ENCODE measurements at regions not wholly inside any gene's neighbourhood (a gene's known extent, or its start where the extent isn't known, plus 50 kb on each side); places are given as distances from the start of the nearest gene placed in this dataset.

DNA sequence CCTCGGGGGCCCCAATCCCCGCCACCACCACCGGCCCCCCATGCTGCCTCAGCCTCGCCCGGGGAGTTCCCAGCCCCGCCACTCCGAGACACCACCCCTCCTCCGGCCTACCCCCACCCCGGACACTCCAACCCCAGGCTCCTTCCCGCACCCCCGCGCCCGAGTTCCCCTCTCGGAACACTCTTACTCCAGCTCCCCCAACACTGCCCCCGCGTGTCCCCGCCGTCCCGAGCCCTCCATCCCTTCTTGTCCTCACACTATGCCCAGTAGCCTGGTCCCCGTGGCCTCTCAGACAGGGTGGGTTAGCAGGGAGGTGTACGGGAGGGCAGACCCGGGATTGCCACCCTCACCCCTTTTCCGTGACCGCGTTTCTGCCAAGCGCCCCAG lies 276.1 kb downstream of the BCOR start:
- Mint-ChIP-seq H3K36me3 (no peaks in the 10 kb centered on the region), H3K4me3 (peak overlapping the region; percentile 43), H3K9me3 (peaks cover 3% of the 10 kb centered on the region), H3K4me1 (peaks cover 15% of the 10 kb centered on the region), H3K27me3 (peaks cover 69% of the 10 kb centered on the region), H3K27ac (no peak overlapping the region)
- no peak for ATAC-seq

DNA sequence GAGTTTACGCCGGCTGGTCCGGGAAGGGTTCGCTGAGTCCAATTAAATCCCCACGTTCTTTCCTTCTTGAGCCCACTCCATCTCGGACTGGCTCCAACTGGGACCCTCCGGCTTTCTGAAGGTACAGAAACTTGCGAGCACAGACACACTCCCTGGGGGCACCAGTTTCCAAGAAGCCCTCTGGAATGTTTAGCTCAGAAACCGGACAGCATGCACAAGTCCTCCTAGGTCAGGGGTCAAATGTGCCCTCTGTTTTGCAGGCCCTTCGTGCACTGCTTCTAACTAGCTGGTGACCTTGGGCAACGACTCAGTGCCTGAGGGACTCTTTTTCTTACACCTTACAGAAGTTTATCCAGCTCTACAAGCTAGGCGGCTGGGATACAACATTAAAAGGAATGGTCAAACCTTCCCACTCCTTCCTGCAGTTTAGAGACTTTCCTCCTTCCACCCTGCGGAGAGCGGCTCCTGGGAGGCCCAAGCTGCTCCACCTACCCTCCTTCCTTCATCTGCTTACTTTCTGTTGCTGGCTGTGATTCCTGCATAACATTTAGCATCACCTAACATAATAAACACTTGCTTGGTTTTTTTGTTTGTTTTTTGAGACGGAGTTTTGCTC lies 275.5 kb downstream of the BCOR start:
- Mint-ChIP-seq H3K27me3 (peaks cover 69% of the 10 kb centered on the region), H3K4me3 (peak overlapping the region; percentile 43), H3K27ac (no peak overlapping the region), H3K36me3 (no peaks in the 10 kb centered on the region), H3K9me3 (peaks cover 3% of the 10 kb centered on the region), H3K4me1 (peaks cover 17% of the 10 kb centered on the region)
- no peak for ATAC-seq

DNA sequence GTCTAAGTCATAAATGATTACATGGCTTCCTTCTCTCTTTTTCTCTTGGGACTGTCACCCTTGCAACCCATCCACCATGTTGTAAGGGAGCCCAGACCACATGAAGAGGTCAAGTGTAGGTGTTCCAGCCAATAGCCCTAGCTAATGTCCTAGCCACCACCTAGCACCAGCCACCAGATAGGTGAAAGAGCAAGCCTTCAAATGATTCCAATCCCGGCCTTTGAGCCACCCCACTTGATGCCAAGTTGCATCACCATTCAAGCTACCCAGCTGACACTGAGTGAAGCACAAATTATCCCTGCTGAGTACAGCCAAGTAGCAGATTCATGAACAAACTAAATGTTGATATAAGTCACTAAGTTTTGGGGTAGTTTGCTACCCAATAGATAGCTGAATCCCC lies 274.3 kb downstream of the BCOR start:
- Mint-ChIP-seq H3K9me3 (peaks cover 3% of the 10 kb centered on the region), H3K27ac (no peak overlapping the region), H3K4me3 (no peak overlapping the region), H3K36me3 (no peaks in the 10 kb centered on the region), H3K27me3 (peaks cover 60% of the 10 kb centered on the region), H3K4me1 (peaks cover 29% of the 10 kb centered on the region)
- ATAC-seq = no peak

- H3K27me3 Mint-ChIP-seq = peaks cover 56% of the 10 kb centered on the region
- ATAC-seq = no peak
- no peak overlapping the region for H3K27ac Mint-ChIP-seq
- H3K4me1 Mint-ChIP-seq = peaks cover 30% of the 10 kb centered on the region
- no peak overlapping the region for H3K4me3 Mint-ChIP-seq
- H3K36me3 Mint-ChIP-seq = no peaks in the 10 kb centered on the region
- H3K9me3 Mint-ChIP-seq = peaks cover 3% of the 10 kb centered on the region
These were observed 273.9 kb downstream of the BCOR start for GRCh38 chrX:39823854-39824253.

DNA sequence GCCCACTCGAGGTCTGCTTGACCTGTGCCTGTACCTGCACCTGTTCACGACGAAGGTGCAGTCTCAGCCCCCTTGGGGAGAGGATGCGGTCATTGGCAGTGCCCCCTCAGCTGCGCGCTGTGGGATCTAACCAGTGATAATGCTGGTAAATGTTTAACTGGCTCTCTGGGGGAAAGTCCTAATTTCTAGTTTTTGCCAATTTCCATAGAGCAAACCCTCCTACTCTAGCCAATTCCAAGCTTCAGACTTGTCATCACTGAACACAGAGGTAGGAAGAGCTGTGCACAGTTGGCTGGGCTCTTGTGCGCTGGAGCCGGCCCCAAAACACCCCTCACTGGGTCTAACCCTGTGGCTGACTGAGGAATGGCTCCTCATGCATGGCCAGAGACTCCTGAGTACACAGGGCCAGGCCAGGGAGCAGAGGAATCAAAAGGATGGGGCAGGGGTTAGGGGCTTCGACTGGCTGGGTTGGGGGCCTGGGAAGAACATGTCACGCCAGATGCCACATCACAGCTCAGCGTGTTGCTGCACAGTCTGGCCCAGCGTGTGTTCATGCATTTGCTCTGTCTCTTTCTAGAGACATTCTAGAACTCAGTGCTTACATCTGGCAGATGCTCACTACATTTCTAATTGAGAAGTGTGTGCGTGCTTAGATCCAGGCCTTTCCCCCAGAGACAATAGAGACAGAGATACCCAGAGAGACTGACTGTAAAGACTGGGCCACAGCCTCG lies 270.8 kb downstream of the BCOR start:
- peak overlapping the region; percentile 68 for H3K27ac Mint-ChIP-seq
- no peak overlapping the region for H3K4me3 Mint-ChIP-seq
- ATAC-seq = no peak
- H3K9me3 Mint-ChIP-seq = peaks cover 3% of the 10 kb centered on the region
- H3K36me3 Mint-ChIP-seq = no peaks in the 10 kb centered on the region
- peaks cover 45% of the 10 kb centered on the region for H3K27me3 Mint-ChIP-seq
- H3K4me1 Mint-ChIP-seq = peaks cover 27% of the 10 kb centered on the region

DNA sequence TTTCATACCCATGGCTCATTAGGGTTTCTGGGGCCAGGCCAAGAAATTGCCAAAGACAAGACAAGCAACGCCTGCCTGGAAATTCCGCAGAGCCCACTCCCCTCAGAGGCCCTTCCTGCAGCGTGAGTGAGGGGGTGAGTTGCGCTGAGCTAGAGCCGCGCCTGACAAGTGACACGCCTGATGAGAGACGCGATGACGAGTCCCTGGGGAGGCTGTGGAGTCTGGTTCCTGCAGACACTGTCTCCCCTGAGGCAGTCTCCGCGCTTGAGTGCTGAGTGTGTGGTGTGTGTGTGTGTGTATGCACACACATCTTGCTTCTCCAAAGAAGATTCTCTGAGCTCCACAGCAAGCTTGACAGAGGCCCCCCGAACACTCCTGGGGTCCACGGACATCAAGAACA lies 269.8 kb downstream of the BCOR start:
- Mint-ChIP-seq H3K4me3 (peak overlapping the region; percentile 43), H3K9me3 (peaks cover 3% of the 10 kb centered on the region), H3K4me1 (peaks cover 23% of the 10 kb centered on the region), H3K27me3 (peaks cover 49% of the 10 kb centered on the region), H3K36me3 (no peaks in the 10 kb centered on the region), H3K27ac (peak overlapping the region; percentile 68)
- ATAC-seq = peak; percentile 99

- no peak for ATAC-seq
These were observed 268.8 kb downstream of the BCOR start for GRCh38 chrX:39828971-39829370.

GRCh38 chrX:39829965-39830364 lies 267.8 kb downstream of the BCOR start:
- Mint-ChIP-seq H3K9me3 (peaks cover 3% of the 10 kb centered on the region), H3K27me3 (peaks cover 31% of the 10 kb centered on the region), H3K4me1 (peaks cover 14% of the 10 kb centered on the region), H3K36me3 (no peaks in the 10 kb centered on the region), H3K4me3 (no peak overlapping the region), H3K27ac (no peak overlapping the region)
- no peak for ATAC-seq

More at GRCh38 chrX:39828971-39829370, 268.8 kb downstream of the BCOR start:
- H3K27ac Mint-ChIP-seq = no peak overlapping the region
- peaks cover 3% of the 10 kb centered on the region for H3K9me3 Mint-ChIP-seq
- no peaks in the 10 kb centered on the region for H3K36me3 Mint-ChIP-seq
- H3K4me1 Mint-ChIP-seq = peaks cover 18% of the 10 kb centered on the region
- peaks cover 41% of the 10 kb centered on the region for H3K27me3 Mint-ChIP-seq
- H3K4me3 Mint-ChIP-seq = no peak overlapping the region

- no peak for ATAC-seq
- Mint-ChIP-seq H3K27me3 (peaks cover 27% of the 10 kb centered on the region), H3K27ac (no peak overlapping the region), H3K36me3 (no peaks in the 10 kb centered on the region), H3K9me3 (peaks cover 3% of the 10 kb centered on the region), H3K4me1 (peaks cover 14% of the 10 kb centered on the region), H3K4me3 (no peak overlapping the region)
These were observed 267.3 kb downstream of the BCOR start for GRCh38 chrX:39830414-39830813.

GRCh38 chrX:39832211-39832610 lies 265.5 kb downstream of the BCOR start:
- no peak overlapping the region for H3K4me3 Mint-ChIP-seq
- H3K9me3 Mint-ChIP-seq = no peaks in the 10 kb centered on the region
- no peak overlapping the region for H3K27ac Mint-ChIP-seq
- H3K4me1 Mint-ChIP-seq = peaks cover 13% of the 10 kb centered on the region
- H3K27me3 Mint-ChIP-seq = peaks cover 18% of the 10 kb centered on the region
- no peaks in the 10 kb centered on the region for H3K36me3 Mint-ChIP-seq
- ATAC-seq = no peak

- H3K36me3 Mint-ChIP-seq = no peaks in the 10 kb centered on the region
- no peaks in the 10 kb centered on the region for H3K4me1 Mint-ChIP-seq
- no peaks in the 10 kb centered on the region for H3K9me3 Mint-ChIP-seq
- no peak for ATAC-seq
- no peak overlapping the region for H3K27ac Mint-ChIP-seq
- H3K27me3 Mint-ChIP-seq = peaks cover 15% of the 10 kb centered on the region
- no peak overlapping the region for H3K4me3 Mint-ChIP-seq
These were observed 263.2 kb downstream of the BCOR start for GRCh38 chrX:39834600-39834999.

GRCh38 chrX:39835241-39835640 lies 262.5 kb downstream of the BCOR start:
- H3K4me1 Mint-ChIP-seq = no peaks in the 10 kb centered on the region
- no peak for ATAC-seq
- no peak overlapping the region for H3K4me3 Mint-ChIP-seq
- no peaks in the 10 kb centered on the region for H3K9me3 Mint-ChIP-seq
- no peaks in the 10 kb centered on the region for H3K36me3 Mint-ChIP-seq
- no peak overlapping the region for H3K27ac Mint-ChIP-seq
- peaks cover 10% of the 10 kb centered on the region for H3K27me3 Mint-ChIP-seq

GRCh38 chrX:39835776-39836175 lies 262.0 kb downstream of the BCOR start:
- Mint-ChIP-seq H3K36me3 (no peaks in the 10 kb centered on the region), H3K27me3 (peaks cover 14% of the 10 kb centered on the region), H3K4me1 (no peaks in the 10 kb centered on the region), H3K27ac (no peak overlapping the region), H3K4me3 (no peak overlapping the region), H3K9me3 (no peaks in the 10 kb centered on the region)
- ATAC-seq = no peak

DNA sequence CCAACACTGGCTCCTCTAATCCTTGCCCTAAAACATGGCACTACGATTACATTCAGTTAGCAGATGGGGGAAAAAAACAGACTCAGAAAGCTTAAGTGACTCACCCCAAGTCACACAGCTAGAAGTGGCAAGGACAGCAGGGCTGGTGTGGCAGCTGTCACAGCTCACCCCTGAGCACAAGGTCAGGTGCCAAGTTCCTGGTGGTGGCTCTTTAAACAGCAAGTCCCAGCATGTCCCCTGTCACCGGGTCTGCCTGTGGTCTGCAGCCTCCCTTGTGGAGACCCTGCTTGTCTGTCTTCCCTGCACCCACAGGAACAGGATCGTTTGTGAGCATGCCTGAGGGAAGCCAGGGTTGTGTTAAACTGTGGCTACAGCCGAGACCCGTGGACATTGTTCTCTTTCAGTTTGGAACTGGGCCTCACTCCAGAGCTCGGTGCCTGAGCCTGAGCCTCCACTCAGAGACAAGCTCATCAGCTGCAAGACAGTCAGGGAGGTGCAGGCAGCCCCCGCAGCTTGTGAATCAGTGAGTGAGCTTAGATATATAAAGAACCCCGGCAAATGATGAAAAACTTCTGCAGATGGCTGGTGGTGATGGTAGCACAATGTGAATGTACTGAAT lies 260.8 kb downstream of the BCOR start:
- no peaks in the 10 kb centered on the region for H3K36me3 Mint-ChIP-seq
- H3K4me1 Mint-ChIP-seq = no peaks in the 10 kb centered on the region
- H3K4me3 Mint-ChIP-seq = no peak overlapping the region
- H3K27me3 Mint-ChIP-seq = peaks cover 24% of the 10 kb centered on the region
- no peak for ATAC-seq
- H3K9me3 Mint-ChIP-seq = no peaks in the 10 kb centered on the region
- H3K27ac Mint-ChIP-seq = no peak overlapping the region

GRCh38 chrX:39837688-39838087 lies 260.1 kb downstream of the BCOR start:
- ATAC-seq = no peak
- H3K4me3 Mint-ChIP-seq = no peak overlapping the region
- H3K27ac Mint-ChIP-seq = no peak overlapping the region
- H3K27me3 Mint-ChIP-seq = peaks cover 16% of the 10 kb centered on the region
- no peaks in the 10 kb centered on the region for H3K36me3 Mint-ChIP-seq
- no peaks in the 10 kb centered on the region for H3K9me3 Mint-ChIP-seq
- no peaks in the 10 kb centered on the region for H3K4me1 Mint-ChIP-seq

GRCh38 chrX:39839371-39839770 lies 258.4 kb downstream of the BCOR start:
- ATAC-seq = no peak
- H3K4me3 Mint-ChIP-seq = no peak overlapping the region
- peaks cover 14% of the 10 kb centered on the region for H3K27me3 Mint-ChIP-seq
- H3K27ac Mint-ChIP-seq = no peak overlapping the region
- no peaks in the 10 kb centered on the region for H3K9me3 Mint-ChIP-seq
- no peaks in the 10 kb centered on the region for H3K36me3 Mint-ChIP-seq
- no peaks in the 10 kb centered on the region for H3K4me1 Mint-ChIP-seq

Measured in stimulated activated memory B cell treated with anti-CD40 and anti-IgM and Interleukin-4, amounts not matched to agents 10 μg/mL and 1 μg/mL and 100 μg/mL, for 72 hours (primary cell).